OCI-LY3 (cell line): ENCODE measurements at regions not wholly inside any gene's neighbourhood (a gene's known extent, or its start where the extent isn't known, plus 50 kb on each side); places are given as distances from the start of the nearest gene placed in this dataset.

ENCODE experiments used
- CTCF ChIP-seq: fragments of 200-600, 300-600 bp; sonication (generic); IDR thresholded peaks from 2 replicates; pipeline ENCODE4 v1.5.1; 2014; ENCODE audit warnings: antibody characterized with exemption, low read length, low read depth
- EZH2phosphoT487 ChIP-seq: fragments of 200-600 bp; shearing (Covaris generic); IDR thresholded peaks from 2 replicates; pipeline ENCODE4 v1.6.1; 2018; ENCODE audit warnings: antibody characterized with exemption, mixed run types, low read depth

GRCh38 chr13:59488436-59488835 is 675.3 kb downstream of the DIAPH3 start:
- TF ChIP-seq CTCF (no peak), EZH2phosphoT487 (no peak)
